Activated CD4-positive, alpha-beta T cell treated with anti-CD3 and anti-CD28 coated beads, Interleukin-2, amount 50 U/mL, for 24 hours (primary cell): ENCODE measurements at regions not wholly inside any gene's neighbourhood (a gene's known extent, or its start where the extent isn't known, plus 50 kb on each side); places are given as distances from the start of the nearest gene placed in this dataset.

ENCODE experiments used
- DNase-seq, 2 donors: peaks; one replicate each; pipeline ENCODE4 v3.0.0-alpha.2; 2020; ENCODE audit warnings: low read depth in 1 of 2, low spot score in 1 of 2

GRCh38 chr2:121120991-121121390 lies 164.0 kb downstream of the TFCP2L1 start:
- DNase-seq = no peak

- no peak for DNase-seq
Measured at GRCh38 chr2:121121661-121122060, 163.3 kb downstream of the TFCP2L1 start.

GRCh38 chr2:121123268-121123667 lies 161.7 kb downstream of the TFCP2L1 start:
- no peak for DNase-seq

- no peak for DNase-seq
Measured at GRCh38 chr2:121124330-121124729, 160.7 kb downstream of the TFCP2L1 start.

- DNase-seq = no peak
Measured at GRCh38 chr2:121125350-121125749, 159.7 kb downstream of the TFCP2L1 start.

GRCh38 chr2:121128741-121129659 lies 156.0 kb downstream of the TFCP2L1 start:
- DNase-seq = no peak

GRCh38 chr2:121129692-121130091 lies 155.3 kb downstream of the TFCP2L1 start:
- no peak for DNase-seq

GRCh38 chr2:121130301-121130850 lies 154.6 kb downstream of the TFCP2L1 start:
- no peak for DNase-seq

GRCh38 chr2:121131375-121131774 lies 153.6 kb downstream of the TFCP2L1 start:
- no peak for DNase-seq

- DNase-seq = no peak
Measured at GRCh38 chr2:121132054-121132761, 152.8 kb downstream of the TFCP2L1 start.

GRCh38 chr2:121132762-121133107 lies 152.3 kb downstream of the TFCP2L1 start:
- DNase-seq = no peak

- DNase-seq = no peak
Measured at GRCh38 chr2:121133551-121134319, 151.3 kb downstream of the TFCP2L1 start.

GRCh38 chr2:121134728-121135127 lies 150.3 kb downstream of the TFCP2L1 start:
- DNase-seq = no peak

GRCh38 chr2:121135168-121135853 lies 149.7 kb downstream of the TFCP2L1 start:
- no peak for DNase-seq

- no peak for DNase-seq
Measured at GRCh38 chr2:121136323-121136722, 148.7 kb downstream of the TFCP2L1 start.

GRCh38 chr2:121137571-121137970 lies 147.4 kb downstream of the TFCP2L1 start:
- no peak for DNase-seq

- no peak for DNase-seq
Measured at GRCh38 chr2:121140734-121141133, 144.3 kb downstream of the TFCP2L1 start.

GRCh38 chr2:121142452-121142851 lies 142.6 kb downstream of the TFCP2L1 start:
- no peak for DNase-seq

GRCh38 chr2:121144111-121144510 lies 140.9 kb downstream of the TFCP2L1 start:
- DNase-seq = no peak

- no peak for DNase-seq
Measured at GRCh38 chr2:121146630-121147029, 138.4 kb downstream of the TFCP2L1 start.

- DNase-seq = no peak
Measured at GRCh38 chr2:121147766-121148165, 137.2 kb downstream of the TFCP2L1 start.
